Endodermal cell (in vitro differentiated cells): ENCODE measurements at regions not wholly inside any gene's neighbourhood (a gene's known extent, or its start where the extent isn't known, plus 50 kb on each side); places are given as distances from the start of the nearest gene placed in this dataset.

Source experiments
- DNase-seq: peaks from one replicate; pipeline ENCODE4 v3.0.0-alpha.2; 2017
- H3K27ac ChIP-seq: 2 replicates; pipeline ENCODE4 v1.5.1; 2013; ENCODE audit warnings: mild to moderate bottlenecking, low read depth, low read length, moderate library complexity
- H3K27me3 ChIP-seq: 2 replicates; pipeline ENCODE4 v1.6.1; 2013; ENCODE audit warnings: mild to moderate bottlenecking, low read length, moderate library complexity; ENCODE audit not compliant: insufficient read depth, control insufficient read depth, poor library complexity, severe bottlenecking
- H3K36me3 ChIP-seq: 2 replicates; pipeline ENCODE4 v1.7.0; 2013; ENCODE audit warnings: mild to moderate bottlenecking, low read length, moderate library complexity; ENCODE audit not compliant: control insufficient read depth, insufficient read depth
- H3K4me1 ChIP-seq: one replicate; pipeline ENCODE4 v1.7.0; 2013; ENCODE audit warnings: low read length; ENCODE audit not compliant: control insufficient read depth, insufficient read depth
- H3K4me3 ChIP-seq: 2 replicates; pipeline ENCODE4 v1.5.1; 2013; ENCODE audit warnings: mild to moderate bottlenecking, low read length, moderate library complexity
- H3K9ac ChIP-seq: 2 replicates; pipeline ENCODE4 v1.6.1; 2013; ENCODE audit warnings: mild to moderate bottlenecking, low read length, moderate library complexity; ENCODE audit not compliant: poor library complexity, severe bottlenecking; ENCODE audit errors: extremely low read depth
- H3K9me3 ChIP-seq: 2 replicates; pipeline ENCODE4 v1.6.1; 2013; ENCODE audit warnings: mild to moderate bottlenecking, low read length, moderate library complexity; ENCODE audit not compliant: control insufficient read depth
- H3K27ac Mint-ChIP-seq: 2 replicates; pipeline ENCODE4 v1.8.0; 2020; ENCODE audit warnings: mixed read lengths
- H3K27me3 Mint-ChIP-seq: 2 replicates; pipeline ENCODE4 v1.8.0; 2021; ENCODE audit warnings: mild to moderate bottlenecking, mixed read lengths; ENCODE audit not compliant: insufficient read depth
- H3K36me3 Mint-ChIP-seq: 2 replicates; pipeline ENCODE4 v1.8.0; 2020; ENCODE audit warnings: low read depth, mixed read lengths
- H3K4me1 Mint-ChIP-seq: 2 replicates; pipeline ENCODE4 v1.8.0; 2020; ENCODE audit warnings: mixed read lengths
- H3K4me3 Mint-ChIP-seq: 2 replicates; pipeline ENCODE4 v1.8.0; 2020; ENCODE audit warnings: mild to moderate bottlenecking, moderate library complexity, mixed read lengths
- H3K9me3 Mint-ChIP-seq: 2 replicates; pipeline ENCODE4 v1.8.0; 2020; ENCODE audit warnings: mild to moderate bottlenecking, mixed read lengths
- WGBS, 2 experiments: methylation state at CpG; one replicate each; pipeline versions ENCODE4 v1.1.5 to v1.1.7; 2013; ENCODE audit warnings: missing lambda C conversion rate in 2 of 2, mixed read lengths in 1 of 2; ENCODE audit not compliant: insufficient coverage in 1 of 2, insufficient read length in 1 of 2; 5-methylcytosine and 5-hydroxymethylcytosine counted together
- TF ChIP-seq, protein P1 (sequence below): fragments of 200-600 bp; sonication (generic); conservative IDR thresholded peaks from 2 replicates; pipeline ENCODE4 v1.5.0; 2021; ENCODE audit warnings: antibody characterized with exemption, mild to moderate bottlenecking

DNA sequence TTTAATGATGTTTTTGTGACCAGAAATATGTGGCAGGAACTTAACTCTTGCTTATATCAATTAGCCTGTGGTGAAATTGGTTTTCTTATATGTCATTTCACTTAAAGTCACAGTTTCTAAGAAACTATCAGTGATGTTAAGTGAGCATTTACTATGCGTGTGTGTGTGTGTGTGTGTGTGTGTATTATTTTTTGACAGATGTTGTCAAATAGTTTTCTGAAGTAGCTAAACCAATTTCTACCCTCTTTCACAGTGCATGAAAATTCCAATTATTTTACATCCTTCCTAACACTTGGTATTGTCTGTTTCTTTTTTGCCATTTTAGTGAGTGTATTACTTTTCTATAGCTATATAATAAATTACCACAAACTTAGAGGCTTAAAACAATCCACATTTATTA is 122.1 kb upstream of the CAND1 start:
- no CpG with 5 or more reads among the region's 1 CpG for WGBS, 2 experiments
- Mint-ChIP-seq H3K4me3 (no peak overlapping the region), H3K4me1 (no peaks in the 10 kb centered on the region), H3K9me3 (no peaks in the 10 kb centered on the region), H3K27ac (no peak overlapping the region), H3K27me3 (peaks cover 3% of the 10 kb centered on the region), H3K36me3 (no peaks in the 10 kb centered on the region)
- no peak overlapping the region for H3K9ac ChIP-seq
- H3K27me3 ChIP-seq: peaks cover 8% of the 10 kb centered on the region
- no peaks in the 10 kb centered on the region for H3K9me3 ChIP-seq
- no peaks in the 10 kb centered on the region for H3K36me3 ChIP-seq
- H3K4me1 ChIP-seq: no peaks in the 10 kb centered on the region
- TF ChIP-seq, protein P1, sequence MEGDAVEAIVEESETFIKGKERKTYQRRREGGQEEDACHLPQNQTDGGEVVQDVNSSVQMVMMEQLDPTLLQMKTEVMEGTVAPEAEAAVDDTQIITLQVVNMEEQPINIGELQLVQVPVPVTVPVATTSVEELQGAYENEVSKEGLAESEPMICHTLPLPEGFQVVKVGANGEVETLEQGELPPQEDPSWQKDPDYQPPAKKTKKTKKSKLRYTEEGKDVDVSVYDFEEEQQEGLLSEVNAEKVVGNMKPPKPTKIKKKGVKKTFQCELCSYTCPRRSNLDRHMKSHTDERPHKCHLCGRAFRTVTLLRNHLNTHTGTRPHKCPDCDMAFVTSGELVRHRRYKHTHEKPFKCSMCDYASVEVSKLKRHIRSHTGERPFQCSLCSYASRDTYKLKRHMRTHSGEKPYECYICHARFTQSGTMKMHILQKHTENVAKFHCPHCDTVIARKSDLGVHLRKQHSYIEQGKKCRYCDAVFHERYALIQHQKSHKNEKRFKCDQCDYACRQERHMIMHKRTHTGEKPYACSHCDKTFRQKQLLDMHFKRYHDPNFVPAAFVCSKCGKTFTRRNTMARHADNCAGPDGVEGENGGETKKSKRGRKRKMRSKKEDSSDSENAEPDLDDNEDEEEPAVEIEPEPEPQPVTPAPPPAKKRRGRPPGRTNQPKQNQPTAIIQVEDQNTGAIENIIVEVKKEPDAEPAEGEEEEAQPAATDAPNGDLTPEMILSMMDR: no peak
- H3K4me3 ChIP-seq: no peak overlapping the region
- DNase-seq: no peak
- H3K27ac ChIP-seq: no peak overlapping the region

GRCh38 chr12:67147447-67147846 is 121.7 kb upstream of the CAND1 start:
- Mint-ChIP-seq H3K27ac (no peak overlapping the region), H3K9me3 (no peaks in the 10 kb centered on the region), H3K27me3 (peaks cover 3% of the 10 kb centered on the region), H3K36me3 (no peaks in the 10 kb centered on the region), H3K4me3 (no peak overlapping the region), H3K4me1 (no peaks in the 10 kb centered on the region)
- no peak overlapping the region for H3K9ac ChIP-seq
- H3K27ac ChIP-seq: no peak overlapping the region
- TF ChIP-seq, protein P1: no peak
- H3K27me3 ChIP-seq: peaks cover 8% of the 10 kb centered on the region
- H3K9me3 ChIP-seq: no peaks in the 10 kb centered on the region
- H3K4me1 ChIP-seq: no peaks in the 10 kb centered on the region
- no peaks in the 10 kb centered on the region for H3K36me3 ChIP-seq
- DNase-seq: no peak
- no peak overlapping the region for H3K4me3 ChIP-seq

- Histone ChIP-seq H3K9ac (no peak overlapping the region), H3K4me1 (no peaks in the 10 kb centered on the region), H3K27ac (no peak overlapping the region), H3K9me3 (no peaks in the 10 kb centered on the region), H3K4me3 (no peak overlapping the region), H3K27me3 (peaks cover 1% of the 10 kb centered on the region), H3K36me3 (no peaks in the 10 kb centered on the region)
- Mint-ChIP-seq H3K9me3 (no peaks in the 10 kb centered on the region), H3K36me3 (no peaks in the 10 kb centered on the region), H3K27ac (no peak overlapping the region), H3K4me3 (no peak overlapping the region), H3K27me3 (peaks cover 2% of the 10 kb centered on the region), H3K4me1 (no peaks in the 10 kb centered on the region)
- WGBS, 2 experiments: no CpG with 5 or more reads among the region's 1 CpG
- no peak for DNase-seq
- TF ChIP-seq, protein P1: no peak
Measured at GRCh38 chr12:67148265-67148664, 120.9 kb upstream of the CAND1 start.
